ENCODE measurements at regions not wholly inside any gene's neighbourhood (a gene's known extent, or its start where the extent isn't known, plus 50 kb on each side); places are given as distances from the start of the nearest gene placed in this dataset.

DNA sequence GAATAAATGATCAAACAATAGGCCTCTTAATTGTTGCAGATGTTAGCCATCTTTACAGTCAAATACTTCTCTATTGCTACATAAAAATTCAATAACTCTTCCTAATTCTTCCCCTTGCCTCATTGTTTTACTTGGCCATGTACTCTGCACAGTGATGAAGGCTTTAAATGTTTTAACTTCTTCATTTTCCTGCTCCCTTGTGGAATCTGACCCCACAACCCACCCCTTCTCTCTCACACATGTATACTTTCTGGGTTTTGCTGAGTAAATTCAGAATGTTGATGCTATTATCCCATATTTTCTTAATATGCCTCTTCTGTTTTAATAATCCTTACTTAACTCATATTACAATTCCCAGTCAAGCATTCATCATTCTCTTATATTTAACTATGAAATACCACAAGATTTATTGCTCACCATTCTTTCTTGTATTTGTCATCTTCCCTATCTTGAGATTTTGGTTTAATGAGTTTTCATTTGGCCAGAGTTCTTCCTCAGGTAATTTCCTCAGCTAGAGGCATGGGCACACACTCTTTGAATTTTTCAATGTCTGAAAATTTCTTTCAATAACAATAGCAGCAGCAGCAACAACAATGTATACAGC, 327.8 kb upstream of the USP24 start:
- H3K27ac ChIP-seq (ENCODE audit: low read depth, low read length) = no peak overlapping the region
- H3K4me3 ChIP-seq (ENCODE audit: low read length) = no peak overlapping the region
- no peak for TF ChIP-seq CTCF (conservative IDR thresholded peaks at IDR 0.05)
- no peak overlapping the region for H3K4me3 Mint-ChIP-seq
- no peaks in the 10 kb centered on the region for H3K9me3 ChIP-seq (ENCODE audit: control insufficient read depth, low read length)
- H3K9ac ChIP-seq (ENCODE audit: extremely low read depth, low read length, poor library complexity, severe bottlenecking) = no peak overlapping the region
- no peak for DNase-seq
- no peaks in the 10 kb centered on the region for H3K27me3 ChIP-seq (ENCODE audit: control insufficient read depth, insufficient read depth, low read length, poor library complexity, severe bottlenecking)
- no peaks in the 10 kb centered on the region for H3K36me3 ChIP-seq (ENCODE audit: control insufficient read depth, insufficient read depth, low read length)
- H3K4me1 ChIP-seq (ENCODE audit: control insufficient read depth, insufficient read depth, low read length) = no peaks in the 10 kb centered on the region
- H3K4me1 Mint-ChIP-seq = peaks cover 5% of the 10 kb centered on the region
- H3K27me3 Mint-ChIP-seq (ENCODE audit: insufficient read depth) = peaks cover 3% of the 10 kb centered on the region
- H3K36me3 Mint-ChIP-seq (ENCODE audit: low read depth) = no peaks in the 10 kb centered on the region
- no peak overlapping the region for H3K27ac Mint-ChIP-seq
- no peaks in the 10 kb centered on the region for H3K9me3 Mint-ChIP-seq

DNA sequence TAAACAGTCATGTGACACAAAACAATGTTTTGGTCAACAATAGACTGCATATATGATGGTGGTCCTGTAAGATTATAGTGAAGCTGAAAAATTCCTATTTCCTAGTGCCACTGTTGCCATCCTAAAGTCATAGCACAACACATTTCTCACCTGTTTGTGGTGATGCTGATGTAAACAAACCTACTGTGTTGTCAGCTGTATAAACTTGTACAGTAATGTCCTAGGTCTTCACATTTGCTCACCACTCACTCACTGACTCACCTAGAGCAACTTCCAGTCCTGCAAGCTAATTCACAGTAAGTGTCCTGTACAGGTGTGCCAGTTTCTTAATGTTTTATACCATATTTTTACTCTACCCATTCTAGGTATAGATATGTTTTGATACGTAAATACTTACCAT, 326.1 kb upstream of the USP24 start:
- no peaks in the 10 kb centered on the region for H3K36me3 Mint-ChIP-seq (ENCODE audit: low read depth)
- Histone ChIP-seq H3K27me3 (ENCODE audit: control insufficient read depth, insufficient read depth, low read length, poor library complexity, severe bottlenecking) (no peaks in the 10 kb centered on the region), H3K9me3 (ENCODE audit: control insufficient read depth, low read length) (no peaks in the 10 kb centered on the region), H3K9ac (ENCODE audit: extremely low read depth, low read length, poor library complexity, severe bottlenecking) (no peak overlapping the region), H3K36me3 (ENCODE audit: control insufficient read depth, insufficient read depth, low read length) (no peaks in the 10 kb centered on the region), H3K4me3 (ENCODE audit: low read length) (no peak overlapping the region), H3K4me1 (ENCODE audit: control insufficient read depth, insufficient read depth, low read length) (no peaks in the 10 kb centered on the region), H3K27ac (ENCODE audit: low read depth, low read length) (no peak overlapping the region)
- H3K27ac Mint-ChIP-seq = no peak overlapping the region
- H3K4me1 Mint-ChIP-seq = no peaks in the 10 kb centered on the region
- WGBS, 2 experiments (ENCODE audit: insufficient coverage in 1 of 2, insufficient read length in 1 of 2) = 100% methylated on average over 1 of the region's 1 CpG; no CpG with 5 or more reads in 1 of the 2 experiments
- peaks cover 9% of the 10 kb centered on the region for H3K27me3 Mint-ChIP-seq (ENCODE audit: insufficient read depth)
- TF ChIP-seq CTCF (conservative IDR thresholded peaks at IDR 0.05) = no peak
- no peak for DNase-seq
- H3K9me3 Mint-ChIP-seq = no peaks in the 10 kb centered on the region
- H3K4me3 Mint-ChIP-seq = no peak overlapping the region

GRCh38 chr1:55539652-55540512, 324.7 kb upstream of the USP24 start:
- Histone ChIP-seq H3K9ac (ENCODE audit: extremely low read depth, low read length, poor library complexity, severe bottlenecking) (no peak overlapping the region), H3K27ac (ENCODE audit: low read depth, low read length) (no peak overlapping the region), H3K4me3 (ENCODE audit: low read length) (no peak overlapping the region), H3K36me3 (ENCODE audit: control insufficient read depth, insufficient read depth, low read length) (no peaks in the 10 kb centered on the region), H3K4me1 (ENCODE audit: control insufficient read depth, insufficient read depth, low read length) (no peaks in the 10 kb centered on the region), H3K27me3 (ENCODE audit: control insufficient read depth, insufficient read depth, low read length, poor library complexity, severe bottlenecking) (no peaks in the 10 kb centered on the region), H3K9me3 (ENCODE audit: control insufficient read depth, low read length) (no peaks in the 10 kb centered on the region)
- Mint-ChIP-seq H3K4me1 (no peaks in the 10 kb centered on the region), H3K27me3 (ENCODE audit: insufficient read depth) (peaks cover 9% of the 10 kb centered on the region), H3K9me3 (no peaks in the 10 kb centered on the region), H3K4me3 (no peak overlapping the region), H3K27ac (no peak overlapping the region), H3K36me3 (ENCODE audit: low read depth) (no peaks in the 10 kb centered on the region)
- no peak for TF ChIP-seq CTCF (conservative IDR thresholded peaks at IDR 0.05)
- DNase-seq = no peak
- WGBS, 2 experiments (ENCODE audit: insufficient coverage in 1 of 2, insufficient read length in 1 of 2) = 83 to 91% methylated on average over 1 to 5 of the region's 5 CpGs

Data from endodermal cell (in vitro differentiated cells).